ENCODE measurements at regions not wholly inside any gene's neighbourhood (a gene's known extent, or its start where the extent isn't known, plus 50 kb on each side); places are given as distances from the start of the nearest gene placed in this dataset.

GRCh38 chr20:24151621-24152294, 163.2 kb upstream of the GGTLC1 start:
- DNase-seq (ENCODE audit: low spot score): no peak
- Mint-ChIP-seq H3K27me3 (ENCODE audit: unreplicated experiment) (peaks cover 3% of the 10 kb centered on the region), H3K4me3 (ENCODE audit: unreplicated experiment) (no peak overlapping the region), H3K36me3 (ENCODE audit: low read depth, unreplicated experiment) (no peaks in the 10 kb centered on the region), H3K4me1 (ENCODE audit: unreplicated experiment) (no peaks in the 10 kb centered on the region), H3K9me3 (ENCODE audit: unreplicated experiment) (no peaks in the 10 kb centered on the region), H3K27ac (ENCODE audit: unreplicated experiment) (no peak overlapping the region)
- TF ChIP-seq CTCF (IDR thresholded peaks at IDR 0.05; ENCODE audit: unreplicated experiment): no peak

GRCh38 chr20:24150406-24150805, 161.8 kb upstream of the GGTLC1 start:
- peaks cover 3% of the 10 kb centered on the region for H3K27me3 Mint-ChIP-seq (ENCODE audit: unreplicated experiment)
- H3K9me3 Mint-ChIP-seq (ENCODE audit: unreplicated experiment): no peaks in the 10 kb centered on the region
- H3K27ac Mint-ChIP-seq (ENCODE audit: unreplicated experiment): no peak overlapping the region
- H3K4me3 Mint-ChIP-seq (ENCODE audit: unreplicated experiment): no peak overlapping the region
- no peak for DNase-seq (ENCODE audit: low spot score)
- H3K4me1 Mint-ChIP-seq (ENCODE audit: unreplicated experiment): no peaks in the 10 kb centered on the region
- H3K36me3 Mint-ChIP-seq (ENCODE audit: low read depth, unreplicated experiment): no peaks in the 10 kb centered on the region
- no peak for TF ChIP-seq CTCF (IDR thresholded peaks at IDR 0.05; ENCODE audit: unreplicated experiment)

GRCh38 chr20:24149881-24150307, 161.3 kb upstream of the GGTLC1 start:
- Mint-ChIP-seq H3K9me3 (ENCODE audit: unreplicated experiment) (no peaks in the 10 kb centered on the region), H3K4me1 (ENCODE audit: unreplicated experiment) (no peaks in the 10 kb centered on the region), H3K4me3 (ENCODE audit: unreplicated experiment) (no peak overlapping the region), H3K27me3 (ENCODE audit: unreplicated experiment) (peaks cover 3% of the 10 kb centered on the region), H3K36me3 (ENCODE audit: low read depth, unreplicated experiment) (no peaks in the 10 kb centered on the region), H3K27ac (ENCODE audit: unreplicated experiment) (no peak overlapping the region)
- peak; percentile 45 for TF ChIP-seq CTCF (IDR thresholded peaks at IDR 0.05; ENCODE audit: unreplicated experiment)
- DNase-seq (ENCODE audit: low spot score): peak; percentile 67

- Mint-ChIP-seq H3K9me3 (ENCODE audit: unreplicated experiment) (no peaks in the 10 kb centered on the region), H3K4me1 (ENCODE audit: unreplicated experiment) (no peaks in the 10 kb centered on the region), H3K4me3 (ENCODE audit: unreplicated experiment) (no peak overlapping the region), H3K27ac (ENCODE audit: unreplicated experiment) (no peak overlapping the region), H3K36me3 (ENCODE audit: low read depth, unreplicated experiment) (no peaks in the 10 kb centered on the region), H3K27me3 (ENCODE audit: unreplicated experiment) (peaks cover 2% of the 10 kb centered on the region)
- no peak for TF ChIP-seq CTCF (IDR thresholded peaks at IDR 0.05; ENCODE audit: unreplicated experiment)
- no peak for DNase-seq (ENCODE audit: low spot score)
Observed at GRCh38 chr20:24149175-24149574, 160.6 kb upstream of the GGTLC1 start.

- no peaks in the 10 kb centered on the region for H3K9me3 Mint-ChIP-seq (ENCODE audit: unreplicated experiment)
- H3K36me3 Mint-ChIP-seq (ENCODE audit: low read depth, unreplicated experiment): no peaks in the 10 kb centered on the region
- peaks cover 2% of the 10 kb centered on the region for H3K27me3 Mint-ChIP-seq (ENCODE audit: unreplicated experiment)
- no peak overlapping the region for H3K4me3 Mint-ChIP-seq (ENCODE audit: unreplicated experiment)
- H3K27ac Mint-ChIP-seq (ENCODE audit: unreplicated experiment): no peak overlapping the region
- no peak for TF ChIP-seq CTCF (IDR thresholded peaks at IDR 0.05; ENCODE audit: unreplicated experiment)
- no peak for DNase-seq (ENCODE audit: low spot score)
- no peaks in the 10 kb centered on the region for H3K4me1 Mint-ChIP-seq (ENCODE audit: unreplicated experiment)
Observed at GRCh38 chr20:24148372-24148771, 159.8 kb upstream of the GGTLC1 start.
